ENCODE measurements at regions not wholly inside any gene's neighbourhood (a gene's known extent, or its start where the extent isn't known, plus 50 kb on each side); places are given as distances from the start of the nearest gene placed in this dataset.

- Mint-ChIP-seq H3K9me3 (no peaks in the 10 kb centered on the region), H3K27ac (no peak overlapping the region), H3K36me3 (no peaks in the 10 kb centered on the region), H3K27me3 (ENCODE audit: low read depth in 2 of 2) (peaks cover 7 to 10% of the 10 kb centered on the region in 2 donors), H3K4me1 (peaks cover 0 to 7% of the 10 kb centered on the region in 2 donors), H3K4me3 (no peak overlapping the region)
- Histone ChIP-seq H3K4me3 (ENCODE audit: low read length) (no peak overlapping the region), H3K27me3 (ENCODE audit: control insufficient read depth, insufficient read depth, low read length) (no peaks in the 10 kb centered on the region), H3K9me3 (ENCODE audit: control insufficient read depth, insufficient read depth, low read length) (no peaks in the 10 kb centered on the region), H3K4me1 (ENCODE audit: control insufficient read depth, insufficient read depth, low read length) (peaks cover 2% of the 10 kb centered on the region), H3K36me3 (ENCODE audit: control insufficient read depth, insufficient read depth, low read length) (no peaks in the 10 kb centered on the region), H3K27ac (ENCODE audit: low read length) (no peak overlapping the region)
- no peak for TF ChIP-seq CTCF (IDR thresholded peaks at IDR 0.05)
- DNase-seq = no peak
- ATAC-seq = no peak
- intact Hi-C loops (cut with micrococcal nuclease) = no loop called here
- WGBS (ENCODE audit: insufficient coverage) = 93% methylated on average over 7 of the region's 7 CpGs
Observed at GRCh38 chr5:142408536-142408935, 83.7 kb upstream of the SPRY4 start.

- intact Hi-C loops (cut with micrococcal nuclease) = no loop called here
- ATAC-seq (no peak), DNase-seq (no peak)
- Mint-ChIP-seq H3K36me3 (no peaks in the 10 kb centered on the region), H3K27ac (no peak overlapping the region), H3K27me3 (ENCODE audit: low read depth in 2 of 2) (peaks cover 7 to 13% of the 10 kb centered on the region in 2 donors), H3K4me1 (peaks cover 5 to 13% of the 10 kb centered on the region in 2 donors), H3K9me3 (no peaks in the 10 kb centered on the region), H3K4me3 (no peak overlapping the region)
- WGBS (ENCODE audit: insufficient coverage) = 85% methylated on average over 5 of the region's 6 CpGs
- no peaks in the 10 kb centered on the region for H3K36me3 ChIP-seq (ENCODE audit: control insufficient read depth, insufficient read depth, low read length)
- H3K27ac ChIP-seq (ENCODE audit: low read length) = no peak overlapping the region
- no peak for TF ChIP-seq CTCF (IDR thresholded peaks at IDR 0.05)
- H3K9me3 ChIP-seq (ENCODE audit: control insufficient read depth, insufficient read depth, low read length) = no peaks in the 10 kb centered on the region
- no peak overlapping the region for H3K4me3 ChIP-seq (ENCODE audit: low read length)
- no peaks in the 10 kb centered on the region for H3K27me3 ChIP-seq (ENCODE audit: control insufficient read depth, insufficient read depth, low read length)
- H3K4me1 ChIP-seq (ENCODE audit: control insufficient read depth, insufficient read depth, low read length) = peaks cover 8% of the 10 kb centered on the region
Observed at GRCh38 chr5:142405814-142406395, 81.1 kb upstream of the SPRY4 start.

- 76% methylated on average over 6 of the region's 6 CpGs for WGBS (ENCODE audit: insufficient coverage)
- ATAC-seq = no peak
- DNase-seq = no peak
- no peak for TF ChIP-seq CTCF (IDR thresholded peaks at IDR 0.05)
- Histone ChIP-seq H3K27me3 (ENCODE audit: control insufficient read depth, insufficient read depth, low read length) (no peaks in the 10 kb centered on the region), H3K36me3 (ENCODE audit: control insufficient read depth, insufficient read depth, low read length) (no peaks in the 10 kb centered on the region), H3K4me3 (ENCODE audit: low read length) (no peak overlapping the region), H3K4me1 (ENCODE audit: control insufficient read depth, insufficient read depth, low read length) (peaks cover 8% of the 10 kb centered on the region), H3K27ac (ENCODE audit: low read length) (no peak overlapping the region), H3K9me3 (ENCODE audit: control insufficient read depth, insufficient read depth, low read length) (no peaks in the 10 kb centered on the region)
- Mint-ChIP-seq H3K4me1 (peaks cover 5 to 13% of the 10 kb centered on the region in 2 donors), H3K9me3 (no peaks in the 10 kb centered on the region), H3K27me3 (ENCODE audit: low read depth in 2 of 2) (peaks cover 7 to 13% of the 10 kb centered on the region in 2 donors), H3K36me3 (no peaks in the 10 kb centered on the region), H3K4me3 (no peak overlapping the region), H3K27ac (no peak overlapping the region)
- intact Hi-C loops (cut with micrococcal nuclease) = no loop called here
Observed at GRCh38 chr5:142405023-142405422, 80.2 kb upstream of the SPRY4 start.

- intact Hi-C loops (cut with micrococcal nuclease) = no loop called here
- 95% methylated on average over 14 of the region's 14 CpGs for WGBS (ENCODE audit: insufficient coverage)
Observed at GRCh38 chr5:142404046-142404477, 79.2 kb upstream of the SPRY4 start.

More at GRCh38 chr5:142404046-142404477, 79.2 kb upstream of the SPRY4 start:
- no peak for TF ChIP-seq CTCF (IDR thresholded peaks at IDR 0.05)
- Mint-ChIP-seq H3K36me3 (no peaks in the 10 kb centered on the region), H3K4me3 (no peak overlapping the region), H3K27me3 (ENCODE audit: low read depth in 2 of 2) (peaks cover 7 to 13% of the 10 kb centered on the region in 2 donors), H3K9me3 (no peaks in the 10 kb centered on the region), H3K4me1 (peaks cover 5 to 13% of the 10 kb centered on the region in 2 donors), H3K27ac (no peak overlapping the region)
- H3K27me3 ChIP-seq (ENCODE audit: control insufficient read depth, insufficient read depth, low read length) = no peaks in the 10 kb centered on the region
- no peak overlapping the region for H3K4me3 ChIP-seq (ENCODE audit: low read length)
- ATAC-seq (no peak), DNase-seq (no peak)
- no peaks in the 10 kb centered on the region for H3K9me3 ChIP-seq (ENCODE audit: control insufficient read depth, insufficient read depth, low read length)
- H3K4me1 ChIP-seq (ENCODE audit: control insufficient read depth, insufficient read depth, low read length) = peaks cover 8% of the 10 kb centered on the region
- H3K27ac ChIP-seq (ENCODE audit: low read length) = no peak overlapping the region
- no peaks in the 10 kb centered on the region for H3K36me3 ChIP-seq (ENCODE audit: control insufficient read depth, insufficient read depth, low read length)

Data from natural killer cell (primary cell).